GM12865 (cell line): ENCODE measurements at regions not wholly inside any gene's neighbourhood (a gene's known extent, or its start where the extent isn't known, plus 50 kb on each side); places are given as distances from the start of the nearest gene placed in this dataset.
"Not testable (repeated sequence)": the region's sequence is repeated elsewhere in the genome, so short reads cannot be mapped to it uniquely, and the experiment has no call there.

Source experiments
- DNase-seq: peaks from one replicate; pipeline ENCODE4 v3.0.0; 2010; ENCODE audit warnings: low read depth
- H3K4me3 ChIP-seq: 2 replicates; pipeline ENCODE4 v1.5.1; 2011; ENCODE audit warnings: mild to moderate bottlenecking, low read depth, low read length, control low read depth
- CTCF ChIP-seq: IDR thresholded peaks from 2 replicates; pipeline ENCODE4 v1.5.1; 2011; ENCODE audit warnings: low read length, control low read depth, low read depth, inconsistent platforms; ENCODE audit not compliant: insufficient read depth; ENCODE audit errors: missing control alignments

GRCh38 chr2:20118051-20118450, 66.6 kb upstream of the LAPTM4A start:
- TF ChIP-seq CTCF: no peak
- H3K4me3 ChIP-seq: no peak overlapping the region

GRCh38 chr2:20115902-20116301, 64.5 kb upstream of the LAPTM4A start:
- DNase-seq: no peak
- no peak for TF ChIP-seq CTCF
- no peak overlapping the region for H3K4me3 ChIP-seq

More at GRCh38 chr2:20118051-20118450, 66.6 kb upstream of the LAPTM4A start:
- no peak for DNase-seq

- no peak for DNase-seq
- H3K4me3 ChIP-seq: no peak overlapping the region
- no peak for TF ChIP-seq CTCF
These were observed 63.9 kb upstream of the LAPTM4A start for GRCh38 chr2:20115374-20115773.

- no peak for DNase-seq
- no peak overlapping the region for H3K4me3 ChIP-seq
- no peak for TF ChIP-seq CTCF
These were observed 62.8 kb upstream of the LAPTM4A start for GRCh38 chr2:20113986-20114938.

- H3K4me3 ChIP-seq: no peak overlapping the region
- no peak for TF ChIP-seq CTCF
- DNase-seq: no peak
These were observed 61.8 kb upstream of the LAPTM4A start for GRCh38 chr2:20113004-20113796.

- not testable (repeated sequence) for H3K4me3 ChIP-seq, DNase-seq
These were observed 60.9 kb upstream of the LAPTM4A start for GRCh38 chr2:20112361-20112760.
